Kidney (tissue), 13 donors: ENCODE measurements at regions not wholly inside any gene's neighbourhood (a gene's known extent, or its start where the extent isn't known, plus 50 kb on each side); places are given as distances from the start of the nearest gene placed in this dataset.

Source experiments
- DNase-seq, 5 donors: peaks; one replicate each; pipeline ENCODE4 v3.0.0-alpha.2; 2013 to 2020
- FAIRE-seq: peaks from 2 replicates; lab custom pipeline; 2012; peaks lifted over from hg19 to GRCh38; lab: Jason Lieb, UNC
- H3K27ac ChIP-seq, 2 donors: one replicate each; pipeline ENCODE4 v1.7.0; 2013; ENCODE audit warnings: low read depth in 2 of 2, low read length in 2 of 2, inconsistent platforms in 1 of 2
- H3K27me3 ChIP-seq: one replicate; pipeline ENCODE4 v1.7.1; 2013; ENCODE audit warnings: low read length, inconsistent platforms; ENCODE audit not compliant: control insufficient read depth, insufficient read depth
- H3K36me3 ChIP-seq, 3 donors: one replicate each; pipeline versions ENCODE4 v1.7.0 to v1.7.1; 2013; ENCODE audit warnings: low read length in 3 of 3, control low read depth in 1 of 3, inconsistent platforms in 1 of 3; ENCODE audit not compliant: insufficient read depth in 3 of 3, control insufficient read depth in 2 of 3
- H3K4me1 ChIP-seq, 3 donors: one replicate each; pipeline versions ENCODE4 v1.7.0 to v1.7.1; 2013; ENCODE audit warnings: low read length in 3 of 3, inconsistent platforms in 1 of 3, low read depth in 1 of 3; ENCODE audit not compliant: control insufficient read depth in 2 of 3, insufficient read depth in 2 of 3
- H3K4me3 ChIP-seq, 3 donors: one replicate each; pipeline versions ENCODE4 v1.7.0 to v1.8.1; 2013; ENCODE audit warnings: low read length in 3 of 3, control low read depth in 1 of 3, inconsistent platforms in 1 of 3
- H3K9ac ChIP-seq, 3 donors: one replicate each; pipeline versions ENCODE4 v1.7.0 to v1.7.1; 2013; ENCODE audit warnings: low read length in 3 of 3, control low read depth in 1 of 3, inconsistent platforms in 1 of 3
- H3K9me3 ChIP-seq, 3 donors: one replicate each; pipeline versions ENCODE4 v1.7.0 to v1.7.1; 2013; ENCODE audit warnings: low read length in 3 of 3, control low read depth in 1 of 3, inconsistent platforms in 1 of 3; ENCODE audit not compliant: control insufficient read depth in 2 of 3, insufficient read depth in 1 of 3
- intact Hi-C: fragments of 100-400 bp; cut with DNase I; formaldehyde crosslinking; loops from one replicate; pipeline ENCODE4 v1.11.1; 2022
- TF ChIP-seq, protein P1 (sequence below): IDR thresholded peaks from 3 replicates; pipeline ENCODE4 v1.5.1; 2012; ENCODE audit warnings: mild to moderate bottlenecking, moderate library complexity, borderline replicate concordance; ENCODE audit not compliant: insufficient read depth; ENCODE audit errors: extremely low read depth
- donor health status: control.
- donor health status: control.
- donor health status: control.
- donor health status: control.
- donor health status: control.
- donor health status: DM: yes; HTN: yes; CAD: no.
- donor health status: Normal renal cell carcinoma (clear cell type).

DNA sequence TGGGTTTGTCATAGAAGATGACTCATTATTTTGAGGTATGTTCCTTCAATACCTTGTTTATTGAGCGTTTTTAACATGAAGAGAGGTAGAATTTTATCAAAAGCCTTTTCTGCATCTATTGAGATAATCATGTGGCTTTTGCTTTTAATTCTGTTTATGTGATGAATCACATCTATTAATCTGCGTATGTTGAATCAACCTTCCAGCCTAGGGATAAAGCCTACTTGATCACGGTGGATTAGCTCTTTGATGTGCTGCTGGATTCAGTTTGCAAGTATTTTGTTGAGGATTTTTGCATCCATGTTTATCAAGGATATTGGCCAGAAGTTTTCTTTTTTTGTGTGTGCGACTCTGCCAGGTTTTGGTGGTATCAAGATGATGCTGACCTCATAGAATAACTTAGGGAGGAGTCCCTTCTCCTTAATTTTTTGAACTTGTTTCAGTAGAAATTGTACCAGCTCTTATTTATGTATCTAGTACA, 602.6 kb downstream of the SNAPC1 start:
- H3K9ac ChIP-seq, result no peak overlapping the region
- no peak overlapping the region for H3K4me3 ChIP-seq
- H3K36me3 ChIP-seq, result no peaks in the 10 kb centered on the region
- H3K27ac ChIP-seq, result no peak overlapping the region
- no peaks in the 10 kb centered on the region for H3K9me3 ChIP-seq
- intact Hi-C loops, result no loop called here
- TF ChIP-seq, protein P1, sequence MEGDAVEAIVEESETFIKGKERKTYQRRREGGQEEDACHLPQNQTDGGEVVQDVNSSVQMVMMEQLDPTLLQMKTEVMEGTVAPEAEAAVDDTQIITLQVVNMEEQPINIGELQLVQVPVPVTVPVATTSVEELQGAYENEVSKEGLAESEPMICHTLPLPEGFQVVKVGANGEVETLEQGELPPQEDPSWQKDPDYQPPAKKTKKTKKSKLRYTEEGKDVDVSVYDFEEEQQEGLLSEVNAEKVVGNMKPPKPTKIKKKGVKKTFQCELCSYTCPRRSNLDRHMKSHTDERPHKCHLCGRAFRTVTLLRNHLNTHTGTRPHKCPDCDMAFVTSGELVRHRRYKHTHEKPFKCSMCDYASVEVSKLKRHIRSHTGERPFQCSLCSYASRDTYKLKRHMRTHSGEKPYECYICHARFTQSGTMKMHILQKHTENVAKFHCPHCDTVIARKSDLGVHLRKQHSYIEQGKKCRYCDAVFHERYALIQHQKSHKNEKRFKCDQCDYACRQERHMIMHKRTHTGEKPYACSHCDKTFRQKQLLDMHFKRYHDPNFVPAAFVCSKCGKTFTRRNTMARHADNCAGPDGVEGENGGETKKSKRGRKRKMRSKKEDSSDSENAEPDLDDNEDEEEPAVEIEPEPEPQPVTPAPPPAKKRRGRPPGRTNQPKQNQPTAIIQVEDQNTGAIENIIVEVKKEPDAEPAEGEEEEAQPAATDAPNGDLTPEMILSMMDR, result no peak
- no peak for DNase-seq
- H3K4me1 ChIP-seq, result no peaks in the 10 kb centered on the region
- FAIRE-seq, result no peak
- H3K27me3 ChIP-seq, result no peaks in the 10 kb centered on the region

GRCh38 chr14:62369919-62370560, 607.8 kb downstream of the SNAPC1 start:
- H3K36me3 ChIP-seq, result no peaks in the 10 kb centered on the region
- FAIRE-seq (no peak), DNase-seq (no peak)
- H3K27me3 ChIP-seq, result no peaks in the 10 kb centered on the region
- TF ChIP-seq, protein P1, result no peak
- H3K9me3 ChIP-seq, result no peaks in the 10 kb centered on the region
- no peak overlapping the region for H3K9ac ChIP-seq
- no peak overlapping the region for H3K4me3 ChIP-seq
- H3K4me1 ChIP-seq, result no peaks in the 10 kb centered on the region
- intact Hi-C loops, result no loop called here
- H3K27ac ChIP-seq, result no peak overlapping the region

GRCh38 chr14:62373944-62374343, 611.7 kb downstream of the SNAPC1 start:
- TF ChIP-seq, protein P1, result no peak
- no peak overlapping the region for H3K27ac ChIP-seq
- no peaks in the 10 kb centered on the region for H3K4me1 ChIP-seq
- no peaks in the 10 kb centered on the region for H3K36me3 ChIP-seq
- no peak for FAIRE-seq
- H3K27me3 ChIP-seq, result no peaks in the 10 kb centered on the region
- no peak for DNase-seq
- no peaks in the 10 kb centered on the region for H3K9me3 ChIP-seq
- intact Hi-C loops, result no loop called here
- no peak overlapping the region for H3K9ac ChIP-seq
- no peak overlapping the region for H3K4me3 ChIP-seq
